Cardiac fibroblast (primary cell): ENCODE measurements at regions not wholly inside any gene's neighbourhood (a gene's known extent, or its start where the extent isn't known, plus 50 kb on each side); places are given as distances from the start of the nearest gene placed in this dataset.

Experiments used
- DNase-seq, 2 donors: peaks; one replicate each; pipeline versions ENCODE4 v3.0.0 to v3.0.0-alpha.2; 2010; ENCODE audit warnings: low read depth in 2 of 2
- H3K4me3 ChIP-seq, 2 donors: replicated peaks in 1 of 2; 1 replicate in 1 of 2; 2 replicates in 1 of 2; pipeline ENCODE4 v1.5.1; 2011; ENCODE audit warnings: low read depth in 2 of 2, low read length in 2 of 2, mild to moderate bottlenecking in 2 of 2, moderate library complexity in 1 of 2
- CTCF ChIP-seq: IDR thresholded peaks from one replicate; pipeline ENCODE4 v1.5.1; 2011; ENCODE audit warnings: low read depth, mild to moderate bottlenecking, low read length, inconsistent platforms

GRCh38 chr6:145489583-145489982 lies 245.7 kb downstream of the EPM2A start:
- H3K4me3 ChIP-seq = no peak overlapping the region
- DNase-seq = no peak
- no peak for TF ChIP-seq CTCF

GRCh38 chr6:145490068-145490467 lies 245.3 kb downstream of the EPM2A start:
- no peak for TF ChIP-seq CTCF
- DNase-seq = no peak
- H3K4me3 ChIP-seq = no peak overlapping the region

- H3K4me3 ChIP-seq = no peak overlapping the region
- no peak for DNase-seq
- no peak for TF ChIP-seq CTCF
Observed at GRCh38 chr6:145491126-145491525, 244.2 kb downstream of the EPM2A start.

GRCh38 chr6:145497006-145497405 lies 238.3 kb downstream of the EPM2A start:
- no peak for DNase-seq
- H3K4me3 ChIP-seq = no peak overlapping the region
- TF ChIP-seq CTCF = no peak

- no peak overlapping the region for H3K4me3 ChIP-seq
- TF ChIP-seq CTCF = no peak
- no peak for DNase-seq
Observed at GRCh38 chr6:145498425-145498824, 236.9 kb downstream of the EPM2A start.

- H3K4me3 ChIP-seq = no peak overlapping the region
- no peak for TF ChIP-seq CTCF
- DNase-seq = peak; percentile 4 to 9
Observed at GRCh38 chr6:145502416-145502815, 232.9 kb downstream of the EPM2A start.

- TF ChIP-seq CTCF = no peak
- no peak overlapping the region for H3K4me3 ChIP-seq
- DNase-seq = no peak
Observed at GRCh38 chr6:145506136-145506535, 229.2 kb downstream of the EPM2A start.
